Neural crest cell (in vitro differentiated cells): ENCODE measurements at regions not wholly inside any gene's neighbourhood (a gene's known extent, or its start where the extent isn't known, plus 50 kb on each side); places are given as distances from the start of the nearest gene placed in this dataset.

Experiments
- DNase-seq: peaks from one replicate; pipeline ENCODE4 v3.0.0; 2021; ENCODE audit warnings: low read depth, mixed read lengths, low spot score
- H3K27ac Mint-ChIP-seq: one replicate; pipeline ENCODE4 v1.8.0; 2021; ENCODE audit warnings: mild to moderate bottlenecking, mixed read lengths; ENCODE audit not compliant: unreplicated experiment
- H3K27me3 Mint-ChIP-seq: 2 replicates; pipeline ENCODE4 v1.8.0; 2021; ENCODE audit warnings: low read depth, mild to moderate bottlenecking, mixed read lengths
- H3K36me3 Mint-ChIP-seq: 2 replicates; pipeline ENCODE4 v1.8.0; 2021; ENCODE audit warnings: low read depth, mild to moderate bottlenecking, mixed read lengths
- H3K4me1 Mint-ChIP-seq: 2 replicates; pipeline ENCODE4 v1.8.0; 2021; ENCODE audit warnings: mixed read lengths
- H3K4me3 Mint-ChIP-seq: one replicate; pipeline ENCODE4 v1.8.0; 2021; ENCODE audit warnings: mild to moderate bottlenecking, mixed read lengths
- H3K9me3 Mint-ChIP-seq: 2 replicates; pipeline ENCODE4 v1.8.0; 2021; ENCODE audit warnings: mixed read lengths
- CTCF ChIP-seq: fragments of 200-600 bp; sonication (generic); conservative IDR thresholded peaks from 2 replicates; pipeline ENCODE4 v1.5.0; 2021; ENCODE audit warnings: antibody characterized with exemption, mild to moderate bottlenecking
- microRNA-seq: library from miRNA; unstranded; fragments of <30 nt; microRNA quantifications from one replicate; pipeline ENCODE4, GENCODE V29; 2020

GRCh38 chr22:46100401-46101105 lies 49.8 kb upstream of the PPARA start:
- no peak overlapping the region for H3K4me3 Mint-ChIP-seq
- no peaks in the 10 kb centered on the region for H3K4me1 Mint-ChIP-seq
- DNase-seq: no peak
- TF ChIP-seq CTCF: no peak
- no peak overlapping the region for H3K27ac Mint-ChIP-seq
- no peaks in the 10 kb centered on the region for H3K9me3 Mint-ChIP-seq
- H3K36me3 Mint-ChIP-seq: no peaks in the 10 kb centered on the region
- no peaks in the 10 kb centered on the region for H3K27me3 Mint-ChIP-seq

Small RNAs in the stretch of these regions (microRNA-seq; reads per million reads assigned to microRNA genes)
- gene MIR3619: 2.4 reads per million
